Embryonic facial prominence (tissue), 1 donor: ENCODE measurements at regions not wholly inside any gene's neighbourhood (a gene's known extent, or its start where the extent isn't known, plus 50 kb on each side); places are given as distances from the start of the nearest gene placed in this dataset.
"Not testable (repeated sequence)": the region's sequence is repeated elsewhere in the genome, so short reads cannot be mapped to it uniquely, and the experiment has no call there.

Experiments
- DNase-seq: peaks from one replicate; pipeline ENCODE4 v3.0.0-alpha.2; 2016; ENCODE audit errors: extremely low spot score

- DNase-seq = no peak
These were observed 642.0 kb downstream of the XPNPEP1 start for GRCh38 chr10:109281347-109281746.

- DNase-seq = no peak
These were observed 642.5 kb downstream of the XPNPEP1 start for GRCh38 chr10:109280837-109281236.

- DNase-seq = no peak
These were observed 645.9 kb downstream of the XPNPEP1 start for GRCh38 chr10:109277456-109277855.

DNA sequence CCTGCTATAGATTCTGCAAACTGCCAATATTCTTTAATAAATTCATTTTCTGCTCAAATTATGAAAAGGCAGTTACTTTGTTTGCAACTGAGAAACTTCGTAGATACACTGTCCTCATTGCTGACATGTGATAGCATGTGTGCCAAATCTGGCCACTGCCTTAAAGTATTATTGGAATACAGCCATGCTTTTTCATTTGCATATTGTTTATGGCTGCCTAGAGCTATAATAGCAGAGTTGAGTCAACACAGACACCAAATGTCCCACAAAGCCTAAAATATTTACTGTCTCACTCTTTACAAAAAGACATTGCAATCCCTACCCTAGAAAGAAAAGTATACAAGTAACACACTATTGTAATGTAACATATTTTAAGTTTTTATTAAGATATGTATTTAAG lies 647.4 kb downstream of the XPNPEP1 start:
- DNase-seq = no peak

GRCh38 chr10:109274681-109275080 lies 648.6 kb downstream of the XPNPEP1 start:
- DNase-seq = no peak

- DNase-seq = no peak
These were observed 653.1 kb downstream of the XPNPEP1 start for GRCh38 chr10:109270173-109270572.

- DNase-seq = no peak
These were observed 659.3 kb downstream of the XPNPEP1 start for GRCh38 chr10:109264004-109264403.

GRCh38 chr10:109261231-109261630 lies 662.1 kb downstream of the XPNPEP1 start:
- DNase-seq = no peak

GRCh38 chr10:109259293-109259692 lies 664.0 kb downstream of the XPNPEP1 start:
- DNase-seq = no peak

DNA sequence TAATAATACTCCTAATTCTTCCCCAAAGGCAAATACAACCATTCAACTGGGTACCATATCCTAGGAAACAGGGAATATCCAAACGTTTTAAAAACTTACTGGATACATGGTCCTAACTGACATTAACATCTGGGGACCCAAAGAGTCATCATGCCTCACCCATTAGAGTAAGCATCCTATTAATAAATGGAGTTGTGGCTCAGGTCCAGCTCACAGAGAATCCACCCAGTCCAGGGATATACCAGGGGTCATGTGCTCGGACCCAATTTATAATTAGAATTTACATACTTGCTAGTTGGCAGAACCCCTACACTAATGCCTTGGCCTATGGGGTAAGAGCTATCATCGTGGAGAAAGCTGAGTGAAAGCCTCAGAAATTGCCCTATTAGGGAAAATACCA lies 670.0 kb downstream of the XPNPEP1 start:
- no peak for DNase-seq

DNA sequence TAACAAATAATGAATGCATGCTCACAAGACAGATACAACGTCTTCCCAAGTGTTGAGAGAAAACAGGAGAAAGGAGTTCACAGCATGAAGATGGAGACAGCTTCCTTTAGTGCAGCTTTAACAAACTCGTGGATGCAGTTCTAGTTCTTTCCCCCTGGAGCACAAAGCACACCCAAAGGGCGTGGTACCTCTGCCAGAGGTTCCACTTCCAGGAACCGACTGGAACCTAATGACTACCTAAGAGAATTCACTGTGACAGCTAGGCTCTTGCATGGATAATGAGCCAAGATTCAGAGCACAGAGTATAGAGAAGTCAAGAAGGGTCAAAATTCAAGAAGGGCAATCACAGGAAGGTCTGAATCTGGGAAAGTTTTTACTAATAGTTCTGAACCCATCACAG lies 673.2 kb downstream of the XPNPEP1 start:
- no peak for DNase-seq

- DNase-seq = no peak
These were observed 675.5 kb downstream of the XPNPEP1 start for GRCh38 chr10:109247814-109248213.

GRCh38 chr10:109245821-109246220 lies 677.5 kb downstream of the XPNPEP1 start:
- DNase-seq = no peak

GRCh38 chr10:109239371-109239770 lies 683.9 kb downstream of the XPNPEP1 start:
- DNase-seq = no peak

DNA sequence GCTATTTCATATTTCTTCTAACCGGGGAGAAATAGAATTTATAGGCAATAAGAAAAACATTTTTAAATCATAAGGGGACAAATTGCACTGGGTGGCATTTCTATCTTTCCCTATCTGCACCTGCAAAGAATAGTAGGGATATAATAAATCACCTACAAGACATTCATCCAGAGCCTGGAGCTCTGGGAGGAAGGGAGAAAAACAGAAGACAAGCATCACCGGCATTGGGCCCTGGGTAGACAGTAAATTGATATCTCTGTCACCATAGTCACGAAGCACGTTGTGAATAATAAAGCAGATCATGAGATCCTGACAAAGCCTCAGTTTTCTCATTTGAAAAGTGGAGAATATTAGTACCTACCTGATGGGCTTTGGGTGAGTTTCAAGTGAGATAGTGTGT lies 685.6 kb downstream of the XPNPEP1 start:
- no peak for DNase-seq

- no peak for DNase-seq
These were observed 686.3 kb downstream of the XPNPEP1 start for GRCh38 chr10:109237050-109237449.

DNA sequence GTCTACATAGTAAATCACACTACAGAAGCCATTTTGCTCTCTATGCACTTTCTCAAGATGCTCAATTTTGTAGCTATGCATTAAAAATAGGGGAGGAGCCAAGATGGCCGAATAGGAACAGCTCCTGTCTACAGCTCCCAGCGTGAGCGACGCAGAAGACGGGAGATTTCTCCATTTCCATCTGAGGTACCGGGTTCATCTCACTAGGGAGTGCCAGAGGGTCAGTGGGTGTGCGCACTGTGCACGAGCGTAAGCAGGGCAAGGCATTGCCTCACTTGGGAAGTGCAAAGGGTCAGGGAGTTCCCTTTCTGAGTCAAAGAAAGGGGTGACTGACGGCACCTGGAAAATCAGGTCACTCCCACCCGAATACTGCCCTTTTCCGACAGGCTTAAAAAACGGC lies 699.8 kb downstream of the XPNPEP1 start:
- not testable (repeated sequence) for DNase-seq

DNA sequence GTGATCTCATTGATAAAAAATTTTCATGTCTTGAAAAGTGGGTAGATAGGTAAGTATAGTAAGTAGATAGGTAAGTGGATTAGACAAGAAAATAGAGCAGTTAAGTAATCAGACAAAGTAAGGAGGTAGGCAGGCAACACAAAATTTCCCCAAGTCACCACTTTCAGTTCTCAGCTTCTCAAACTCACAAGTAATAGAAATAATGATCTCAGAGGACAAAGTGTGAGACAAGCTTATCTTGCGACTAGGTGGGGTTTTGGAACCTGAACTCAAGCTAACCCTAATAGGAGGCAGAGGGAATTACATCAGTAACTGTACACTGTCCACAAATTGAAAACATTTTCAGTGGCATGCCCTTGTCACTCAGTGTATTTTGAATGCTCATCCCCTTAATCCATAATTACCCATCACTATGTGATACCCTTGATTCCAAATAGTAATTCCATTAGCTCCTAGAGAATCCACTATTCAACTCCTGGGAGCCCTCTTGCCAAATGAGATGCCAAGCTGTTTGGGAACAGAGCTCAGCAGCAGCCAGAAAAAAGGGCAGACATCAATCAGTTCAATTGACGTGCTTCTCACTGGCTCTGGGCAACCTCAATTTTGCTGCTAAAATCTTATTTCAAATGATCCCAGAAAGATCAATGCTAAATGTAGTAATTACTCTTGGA lies 703.2 kb downstream of the XPNPEP1 start:
- DNase-seq = no peak

DNA sequence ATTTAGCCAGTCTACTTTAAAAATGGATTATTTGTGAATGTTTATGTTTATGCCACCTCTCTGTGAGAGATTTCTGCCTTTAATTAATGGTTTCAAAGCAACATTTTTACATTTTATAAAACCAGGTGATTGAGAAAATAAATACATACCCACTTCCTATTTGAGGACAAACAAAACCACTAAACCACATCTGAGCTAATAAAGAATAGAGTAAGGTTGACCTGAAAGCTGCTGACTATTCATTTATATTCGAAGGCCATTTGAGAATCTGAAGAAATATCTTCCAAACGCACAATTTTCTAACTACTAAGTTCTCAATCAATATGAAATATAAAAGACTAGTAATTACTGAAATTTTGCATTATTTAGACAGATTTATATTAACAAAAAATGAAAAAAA lies 705.1 kb downstream of the XPNPEP1 start:
- DNase-seq = no peak

DNA sequence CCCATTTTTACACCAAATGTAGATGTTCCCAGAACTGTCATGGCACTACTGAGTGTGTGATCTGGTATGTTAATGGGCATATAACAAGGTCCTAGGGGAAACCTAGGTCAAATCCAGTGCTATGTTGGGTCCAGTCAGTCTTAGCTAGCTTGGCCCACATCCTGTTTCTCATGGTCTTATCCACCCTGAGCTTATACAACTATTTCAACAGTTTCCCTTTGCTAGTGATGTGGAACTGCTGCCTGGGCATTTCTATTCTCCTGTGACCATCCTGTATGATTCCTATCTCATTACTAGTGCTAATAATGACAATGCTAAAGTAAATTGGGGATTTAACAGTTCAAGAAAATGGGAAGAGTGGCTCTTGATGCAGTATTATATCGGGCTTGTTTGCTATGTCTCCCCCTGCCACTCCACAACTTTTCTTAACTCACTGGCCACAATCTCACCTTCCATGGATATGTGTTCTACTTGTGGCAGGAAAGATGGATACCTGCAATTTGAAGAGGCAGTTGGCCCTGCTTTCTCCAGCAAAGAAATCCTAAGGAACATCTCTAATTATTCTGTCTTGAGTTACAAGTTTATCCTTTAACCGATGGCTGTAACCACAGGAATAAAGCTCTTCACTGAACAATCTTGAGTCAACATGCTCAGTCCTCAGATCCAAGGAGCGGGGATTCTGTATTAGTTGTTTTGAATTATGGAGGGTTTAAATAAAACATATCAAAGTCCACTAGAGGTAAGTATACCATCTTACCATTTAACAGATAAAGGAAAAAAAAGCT lies 707.8 kb downstream of the XPNPEP1 start:
- no peak for DNase-seq

DNA sequence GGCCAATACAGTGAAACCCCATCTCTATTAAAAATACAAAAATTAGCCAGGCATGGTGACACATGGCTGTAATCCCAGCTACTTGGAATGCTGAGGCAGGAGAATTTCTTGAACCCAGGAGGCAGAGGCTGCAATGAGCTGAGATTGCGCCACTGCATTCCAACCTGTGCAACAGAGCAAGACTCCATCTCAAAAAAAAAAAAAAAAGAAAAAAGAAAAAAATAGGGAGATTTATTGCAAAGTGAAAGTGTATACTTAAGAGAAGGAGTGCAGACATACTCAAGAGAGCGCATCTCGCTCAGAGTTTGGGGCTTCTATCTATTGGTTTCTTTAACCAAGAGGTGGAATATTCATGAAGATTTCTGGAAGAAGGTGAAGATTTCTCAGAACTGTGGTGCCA lies 708.4 kb downstream of the XPNPEP1 start:
- not testable (repeated sequence) for DNase-seq

- no peak for DNase-seq
These were observed 716.0 kb downstream of the XPNPEP1 start for GRCh38 chr10:109207361-109207760.

DNA sequence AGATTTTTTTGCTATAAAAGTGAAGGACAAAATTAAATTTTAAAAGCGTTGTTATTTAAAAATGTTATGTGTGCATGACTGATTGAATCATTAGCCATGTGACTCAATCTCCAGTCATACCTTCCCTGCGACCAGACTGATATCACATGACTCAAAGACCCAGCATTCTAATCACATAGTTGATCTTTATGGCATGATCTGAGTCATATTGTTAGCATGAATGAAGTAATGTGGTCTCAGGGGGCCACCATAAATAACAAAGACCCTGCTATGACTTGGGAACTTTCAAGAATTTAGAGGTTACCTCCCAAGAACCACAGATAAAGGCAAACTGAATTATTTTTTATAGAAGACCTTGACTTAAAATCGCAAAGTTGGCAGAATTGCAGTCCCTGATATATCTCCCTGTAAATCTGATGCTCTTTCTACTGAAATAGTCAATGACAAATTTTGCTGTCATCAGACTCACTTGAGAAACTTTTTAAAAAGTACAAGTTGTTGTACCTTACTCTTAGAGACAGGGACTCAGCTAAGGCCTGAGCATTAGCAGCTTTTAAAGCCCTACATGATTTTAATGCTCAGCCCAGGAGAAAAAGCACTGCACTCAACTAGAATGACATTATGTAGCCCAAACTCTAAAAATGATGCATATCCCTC lies 717.3 kb downstream of the XPNPEP1 start:
- DNase-seq = no peak
